Hepatocyte (in vitro differentiated cells): ENCODE measurements at regions not wholly inside any gene's neighbourhood (a gene's known extent, or its start where the extent isn't known, plus 50 kb on each side); places are given as distances from the start of the nearest gene placed in this dataset.

Source experiments
- DNase-seq: peaks from one replicate; pipeline ENCODE4 v3.0.0-alpha.2; 2016; ENCODE audit warnings: low spot score
- H2AFZ ChIP-seq: fragments of 200-600 bp; sonication (generic); 2 replicates; pipeline ENCODE4 v1.6.0; 2016; ENCODE audit warnings: antibody characterized with exemption, mild to moderate bottlenecking
- H3K27ac ChIP-seq: fragments of 200-600 bp; sonication (generic); 2 replicates; pipeline ENCODE4 v1.5.1; 2016; ENCODE audit warnings: mild to moderate bottlenecking
- H3K27me3 ChIP-seq: fragments of 200-600 bp; sonication (generic); 2 replicates; pipeline ENCODE4 v1.6.1; 2016
- H3K36me3 ChIP-seq: fragments of 200-600 bp; sonication (generic); replicated peaks from 2 replicates; pipeline ENCODE4 v1.5.1; 2016; ENCODE audit warnings: low read depth; ENCODE audit not compliant: insufficient read depth
- H3K4me1 ChIP-seq: fragments of 200-600 bp; sonication (generic); 2 replicates; pipeline ENCODE4 v1.5.1; 2016; ENCODE audit warnings: mild to moderate bottlenecking, moderate library complexity; ENCODE audit not compliant: insufficient read depth
- H3K4me2 ChIP-seq: fragments of 200-600 bp; sonication (generic); 2 replicates; pipeline ENCODE4 v1.6.0; 2016
- H3K4me3 ChIP-seq: fragments of 200-600 bp; sonication (generic); 2 replicates; pipeline ENCODE4 v1.5.1; 2016; ENCODE audit warnings: mild to moderate bottlenecking
- H3K79me2 ChIP-seq: fragments of 200-600 bp; sonication (generic); 2 replicates; pipeline ENCODE4 v1.6.0; 2017; ENCODE audit warnings: mild to moderate bottlenecking
- H3K9me2 ChIP-seq: fragments of 200-600 bp; sonication (generic); replicated peaks from 2 replicates; pipeline ENCODE4 v1.6.0; 2017; ENCODE audit warnings: mild to moderate bottlenecking; ENCODE audit not compliant: insufficient read depth
- H3K9me3 ChIP-seq: fragments of 200-600 bp; sonication (generic); 2 replicates; pipeline ENCODE4 v1.5.1; 2016; ENCODE audit warnings: low read depth, mild to moderate bottlenecking
- H4K20me1 ChIP-seq: fragments of 200-600 bp; sonication (generic); 2 replicates; pipeline ENCODE4 v1.6.0; 2016; ENCODE audit warnings: mild to moderate bottlenecking; ENCODE audit not compliant: insufficient read depth, poor library complexity, severe bottlenecking
- CTCF ChIP-seq: fragments of 200-600 bp; sonication (generic); IDR thresholded peaks from 2 replicates; pipeline ENCODE4 v1.5.1; 2016; ENCODE audit warnings: antibody characterized with exemption, mild to moderate bottlenecking; ENCODE audit not compliant: poor library complexity
- EZH2 ChIP-seq: fragments of 200-600 bp; sonication (generic); IDR thresholded peaks from 2 replicates; pipeline ENCODE4 v1.6.1; 2016; ENCODE audit warnings: antibody characterized with exemption, mild to moderate bottlenecking, borderline replicate concordance
- EZH2phosphoT487 ChIP-seq: fragments of 200-600 bp; sonication (generic); IDR thresholded peaks from one replicate; pipeline ENCODE4 v1.6.1; 2018; ENCODE audit warnings: antibody characterized with exemption, mild to moderate bottlenecking, low read depth, moderate library complexity; ENCODE audit not compliant: unreplicated experiment, severe bottlenecking
- WGBS: methylation state at CpG from one replicate; pipeline ENCODE4 v1.1.6; 2016; ENCODE audit warnings: low lambda C conversion rate; ENCODE audit errors: missing lambda C conversion rate; 5-methylcytosine and 5-hydroxymethylcytosine counted together

GRCh38 chr14:76583805-76584204 is 177.5 kb upstream of the VASH1 start:
- no peaks in the 10 kb centered on the region for H3K27me3 ChIP-seq
- no peaks in the 10 kb centered on the region for H4K20me1 ChIP-seq
- no peaks in the 10 kb centered on the region for H3K9me2 ChIP-seq
- TF ChIP-seq EZH2 = no peak
- no peak for TF ChIP-seq EZH2phosphoT487
- TF ChIP-seq CTCF = no peak
- H3K4me1 ChIP-seq = no peaks in the 10 kb centered on the region
- H3K9me3 ChIP-seq = no peaks in the 10 kb centered on the region
- DNase-seq = no peak
- WGBS = 94% methylated on average over 6 of the region's 6 CpGs
- H3K79me2 ChIP-seq = no peaks in the 10 kb centered on the region
- no peak overlapping the region for H3K4me3 ChIP-seq
- H3K36me3 ChIP-seq = no peaks in the 10 kb centered on the region
- H3K27ac ChIP-seq = no peak overlapping the region
- no peak overlapping the region for H3K4me2 ChIP-seq
- no peak overlapping the region for H2AFZ ChIP-seq

DNA sequence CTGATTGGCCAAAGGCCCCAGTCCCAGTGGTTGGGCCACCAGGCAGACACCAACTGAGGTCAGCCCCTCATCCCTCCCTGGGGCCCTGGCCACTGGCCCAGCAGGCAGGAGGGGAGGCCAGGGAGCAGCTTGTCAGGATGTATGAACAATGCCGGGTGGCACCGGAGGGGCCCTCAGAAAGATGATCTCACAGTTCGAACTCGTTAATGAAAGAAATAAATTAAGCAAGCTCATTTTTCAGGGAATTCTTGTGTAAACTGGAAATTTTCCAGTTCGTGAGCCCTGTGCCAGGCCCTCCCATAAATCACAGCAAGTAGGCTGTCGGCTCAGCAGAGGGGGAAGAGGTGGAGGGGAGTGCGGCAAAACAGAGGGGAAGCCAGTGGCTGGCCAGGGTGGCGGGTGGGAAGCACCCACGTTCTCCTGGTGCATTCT is 177.0 kb upstream of the VASH1 start:
- 63% methylated on average over 9 of the region's 9 CpGs for WGBS
- Histone ChIP-seq H3K27me3 (no peaks in the 10 kb centered on the region), H3K9me3 (no peaks in the 10 kb centered on the region), H3K4me3 (no peak overlapping the region), H3K4me2 (no peak overlapping the region), H4K20me1 (no peaks in the 10 kb centered on the region), H3K36me3 (no peaks in the 10 kb centered on the region), H3K27ac (no peak overlapping the region), H3K9me2 (no peaks in the 10 kb centered on the region), H3K79me2 (no peaks in the 10 kb centered on the region), H2AFZ (no peak overlapping the region), H3K4me1 (no peaks in the 10 kb centered on the region)
- TF ChIP-seq EZH2 = no peak
- no peak for TF ChIP-seq EZH2phosphoT487
- TF ChIP-seq CTCF = no peak
- no peak for DNase-seq

DNA sequence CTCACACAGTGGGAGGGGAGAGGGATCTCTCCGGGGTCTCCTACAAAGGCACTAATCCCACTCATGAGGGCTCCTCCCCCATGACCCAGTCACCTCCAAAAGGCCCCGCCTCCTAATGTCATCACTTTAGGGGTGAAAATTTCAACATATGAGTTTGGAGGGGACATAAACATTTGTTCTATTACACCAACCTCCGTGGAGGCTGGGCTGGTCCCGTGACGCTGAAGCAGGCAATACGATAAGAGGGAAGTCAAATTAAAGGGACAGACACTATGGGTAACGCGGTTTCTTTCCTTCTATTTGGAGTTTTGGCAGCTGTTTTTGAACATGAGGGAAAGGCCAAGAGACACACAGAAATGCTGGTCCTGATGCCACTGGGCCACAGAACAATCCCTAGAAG is 175.7 kb upstream of the VASH1 start:
- H3K4me1 ChIP-seq = no peaks in the 10 kb centered on the region
- no peaks in the 10 kb centered on the region for H3K36me3 ChIP-seq
- no peaks in the 10 kb centered on the region for H3K27me3 ChIP-seq
- no peak overlapping the region for H3K27ac ChIP-seq
- no peaks in the 10 kb centered on the region for H3K9me2 ChIP-seq
- no peak for DNase-seq
- no peaks in the 10 kb centered on the region for H3K9me3 ChIP-seq
- 60% methylated on average over 8 of the region's 8 CpGs for WGBS
- no peaks in the 10 kb centered on the region for H3K79me2 ChIP-seq
- no peak overlapping the region for H2AFZ ChIP-seq
- no peak overlapping the region for H3K4me2 ChIP-seq
- H4K20me1 ChIP-seq = no peaks in the 10 kb centered on the region
- TF ChIP-seq EZH2phosphoT487 (no peak), CTCF (no peak), EZH2 (no peak)
- no peak overlapping the region for H3K4me3 ChIP-seq

DNA sequence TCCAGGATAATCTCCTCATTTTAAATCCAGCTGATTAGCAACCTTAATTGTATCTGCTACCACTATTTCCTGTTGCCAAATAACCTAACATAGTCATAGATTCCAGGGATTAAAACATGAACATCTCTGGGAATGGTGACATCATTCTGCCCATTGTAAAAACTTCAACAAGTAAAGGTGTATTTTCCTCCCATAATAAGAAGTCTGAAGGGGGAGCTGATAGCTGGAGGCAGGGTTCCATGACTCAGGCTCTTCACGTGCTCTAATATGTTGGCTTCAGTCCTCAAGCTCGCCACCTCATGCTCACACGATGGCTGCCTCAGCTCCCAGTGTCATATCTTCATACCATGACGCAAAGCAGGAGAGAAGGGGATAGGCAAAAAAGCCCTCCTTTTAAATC is 172.0 kb upstream of the VASH1 start:
- no peaks in the 10 kb centered on the region for H3K9me2 ChIP-seq
- 96% methylated on average over 4 of the region's 4 CpGs for WGBS
- H4K20me1 ChIP-seq = no peaks in the 10 kb centered on the region
- H3K4me1 ChIP-seq = peaks cover 5% of the 10 kb centered on the region
- H3K4me3 ChIP-seq = no peak overlapping the region
- no peak overlapping the region for H3K4me2 ChIP-seq
- TF ChIP-seq EZH2phosphoT487 (no peak), EZH2 (no peak), CTCF (no peak)
- no peaks in the 10 kb centered on the region for H3K36me3 ChIP-seq
- H3K27ac ChIP-seq = no peak overlapping the region
- DNase-seq = no peak
- H3K79me2 ChIP-seq = no peaks in the 10 kb centered on the region
- H3K9me3 ChIP-seq = no peaks in the 10 kb centered on the region
- no peak overlapping the region for H2AFZ ChIP-seq
- H3K27me3 ChIP-seq = no peaks in the 10 kb centered on the region
